Astrocyte of the spinal cord (primary cell): ENCODE measurements at regions not wholly inside any gene's neighbourhood (a gene's known extent, or its start where the extent isn't known, plus 50 kb on each side); places are given as distances from the start of the nearest gene placed in this dataset.
"Not testable (repeated sequence)": the region's sequence is repeated elsewhere in the genome, so short reads cannot be mapped to it uniquely, and the experiment has no call there.

Source experiments
- DNase-seq: peaks from one replicate; pipeline ENCODE4 v3.0.0; 2011; ENCODE audit warnings: low read depth, low spot score
- H3K4me3 ChIP-seq: 2 replicates; pipeline ENCODE4 v1.5.1; 2011; ENCODE audit warnings: low read depth, mild to moderate bottlenecking, low read length, moderate library complexity
- CTCF ChIP-seq: IDR thresholded peaks from 2 replicates; pipeline ENCODE4 v1.5.1; 2012; ENCODE audit warnings: low read depth, mild to moderate bottlenecking, low read length, inconsistent platforms
- in situ Hi-C: cut with HindIII; loops from 2 replicates; pipeline ENCODE4 v1.10.0; 2017; ENCODE audit warnings: low sequenced_read_pairs

- no peak for TF ChIP-seq CTCF
- peak; percentile 37 for DNase-seq
- no peak overlapping the region for H3K4me3 ChIP-seq
- in situ Hi-C loops = no loop called here
These were observed 96.6 kb upstream of the IPO9 start for GRCh38 chr1:201732351-201732750.

DNA sequence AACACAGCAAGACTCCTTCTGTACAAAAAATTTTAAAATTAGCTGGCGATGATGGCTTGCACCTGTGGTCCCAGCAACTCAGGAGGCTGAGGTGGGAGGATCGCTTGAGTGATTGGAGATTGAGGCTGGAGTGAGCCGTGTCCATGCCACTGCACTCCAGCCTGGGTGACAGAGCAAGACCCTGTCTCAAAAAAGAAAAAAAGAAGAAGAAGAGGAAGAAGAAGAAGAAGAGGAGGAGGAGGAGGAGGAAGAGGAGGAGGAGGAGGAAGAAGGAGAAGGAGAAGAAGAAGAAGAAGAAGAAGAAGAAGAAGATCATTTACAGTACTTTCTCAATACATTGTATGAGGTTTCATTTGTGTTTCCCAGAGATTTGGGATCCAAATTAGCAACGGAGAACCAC, 94.7 kb upstream of the IPO9 start:
- DNase-seq, in situ Hi-C loops, H3K4me3 ChIP-seq: not testable (repeated sequence)

DNA sequence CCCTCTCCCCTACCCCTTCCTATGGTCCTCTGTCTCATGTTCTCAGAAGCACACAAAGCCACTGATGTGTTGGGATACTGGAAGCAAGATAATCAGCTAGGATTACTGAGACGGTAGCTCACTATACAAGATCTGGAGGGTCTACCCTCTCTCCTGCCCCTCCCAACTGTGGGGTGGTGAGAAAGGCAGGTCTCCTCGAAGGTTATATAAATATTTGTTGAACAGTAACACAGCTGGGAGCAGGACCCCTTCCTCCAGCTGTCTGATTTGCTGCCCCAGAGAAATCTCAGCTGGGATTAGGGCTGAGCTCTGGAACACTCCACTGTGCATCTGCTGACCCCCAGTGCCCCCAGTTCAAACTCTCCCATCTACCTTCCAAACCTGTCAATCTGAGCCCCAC, 94.2 kb upstream of the IPO9 start:
- no peak for TF ChIP-seq CTCF
- in situ Hi-C loops = no loop called here
- H3K4me3 ChIP-seq = no peak overlapping the region
- DNase-seq = no peak

GRCh38 chr1:201736707-201737320, 92.1 kb upstream of the IPO9 start:
- in situ Hi-C loops = no loop called here
- DNase-seq = no peak
- H3K4me3 ChIP-seq = no peak overlapping the region
- no peak for TF ChIP-seq CTCF

GRCh38 chr1:201737352-201738060, 91.5 kb upstream of the IPO9 start:
- no peak for TF ChIP-seq CTCF
- peak; percentile 97 for DNase-seq
- no peak overlapping the region for H3K4me3 ChIP-seq
- in situ Hi-C loops = no loop called here

DNA sequence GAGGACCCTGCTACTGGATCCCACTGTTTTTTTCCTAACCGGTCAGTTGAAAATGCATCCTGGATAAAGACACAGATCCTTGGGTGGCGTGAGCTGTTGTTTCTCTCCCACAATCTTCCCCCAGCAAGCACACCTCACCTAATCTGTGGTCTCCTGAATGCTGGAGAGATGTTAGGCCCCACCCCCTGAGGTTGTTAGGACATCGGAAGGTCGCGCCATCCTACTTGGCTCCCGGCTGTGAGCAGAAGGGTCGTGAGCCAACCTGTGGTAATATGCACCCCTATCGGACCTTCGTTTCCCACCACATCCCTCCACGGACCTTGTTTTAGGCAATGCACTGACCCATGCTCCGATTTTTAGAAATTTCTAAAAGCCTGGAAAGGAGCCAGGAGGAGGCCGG, 89.9 kb upstream of the IPO9 start:
- in situ Hi-C loops = no loop called here
- DNase-seq = no peak
- peak overlapping the region; percentile 59 for H3K4me3 ChIP-seq
- no peak for TF ChIP-seq CTCF

- in situ Hi-C loops = no loop called here
- DNase-seq = no peak
- TF ChIP-seq CTCF = no peak
- peak overlapping the region; percentile 59 for H3K4me3 ChIP-seq
These were observed 89.4 kb upstream of the IPO9 start for GRCh38 chr1:201739492-201740085.
